Activated CD4-positive, alpha-beta T cell treated with anti-CD3 and anti-CD28 coated beads, Interleukin-2, Interleukin-6, amounts not matched to agents 100 ng/mL and 50 ng/mL, durations not matched to agents 16 hours and 8 hours (primary cell): ENCODE measurements at regions not wholly inside any gene's neighbourhood (a gene's known extent, or its start where the extent isn't known, plus 50 kb on each side); places are given as distances from the start of the nearest gene placed in this dataset.
"Not testable (repeated sequence)": the region's sequence is repeated elsewhere in the genome, so short reads cannot be mapped to it uniquely, and the experiment has no call there.

Experiments used
- DNase-seq: peaks from one replicate; pipeline ENCODE4 v3.0.0-alpha.2; 2020

- peak; percentile 10 for DNase-seq
Observed at GRCh38 chr12:75862692-75863471, 168.7 kb downstream of the PHLDA1 start.

- DNase-seq: no peak
Observed at GRCh38 chr12:75859868-75860267, 171.7 kb downstream of the PHLDA1 start.

- DNase-seq: no peak
Observed at GRCh38 chr12:75856235-75856634, 175.3 kb downstream of the PHLDA1 start.

- no peak for DNase-seq
Observed at GRCh38 chr12:75855360-75855759, 176.2 kb downstream of the PHLDA1 start.

GRCh38 chr12:75854681-75855309 lies 176.8 kb downstream of the PHLDA1 start:
- no peak for DNase-seq

GRCh38 chr12:75854137-75854536 lies 177.4 kb downstream of the PHLDA1 start:
- not testable (repeated sequence) for DNase-seq

- DNase-seq: no peak
Observed at GRCh38 chr12:75853626-75854025, 177.9 kb downstream of the PHLDA1 start.

- no peak for DNase-seq
Observed at GRCh38 chr12:75852956-75853355, 178.6 kb downstream of the PHLDA1 start.

GRCh38 chr12:75852143-75852542 lies 179.4 kb downstream of the PHLDA1 start:
- DNase-seq: no peak

GRCh38 chr12:75850721-75851462 lies 180.7 kb downstream of the PHLDA1 start:
- no peak for DNase-seq

- DNase-seq: no peak
Observed at GRCh38 chr12:75848961-75849360, 182.6 kb downstream of the PHLDA1 start.

GRCh38 chr12:75848431-75848925 lies 183.1 kb downstream of the PHLDA1 start:
- DNase-seq: no peak

GRCh38 chr12:75846102-75846501 lies 185.5 kb downstream of the PHLDA1 start:
- no peak for DNase-seq

- DNase-seq: no peak
Observed at GRCh38 chr12:75844985-75845384, 186.6 kb downstream of the PHLDA1 start.

GRCh38 chr12:75844049-75844770 lies 187.4 kb downstream of the PHLDA1 start:
- no peak for DNase-seq

- DNase-seq: no peak
Observed at GRCh38 chr12:75842090-75842489, 189.5 kb downstream of the PHLDA1 start.

GRCh38 chr12:75840994-75841355 lies 190.6 kb downstream of the PHLDA1 start:
- DNase-seq: no peak

GRCh38 chr12:75838309-75838708 lies 193.3 kb downstream of the PHLDA1 start:
- peak; percentile 12 for DNase-seq

- no peak for DNase-seq
Observed at GRCh38 chr12:75837700-75838099, 193.9 kb downstream of the PHLDA1 start.

GRCh38 chr12:75836533-75836932 lies 195.0 kb downstream of the PHLDA1 start:
- no peak for DNase-seq

GRCh38 chr12:75834591-75834990 lies 197.0 kb downstream of the PHLDA1 start:
- DNase-seq: no peak

GRCh38 chr12:75833268-75833667 lies 198.3 kb downstream of the PHLDA1 start:
- DNase-seq: no peak

- DNase-seq: no peak
Observed at GRCh38 chr12:75831402-75831801, 200.2 kb downstream of the PHLDA1 start.
